K562 (cell line): ENCODE measurements at regions not wholly inside any gene's neighbourhood (a gene's known extent, or its start where the extent isn't known, plus 50 kb on each side); places are given as distances from the start of the nearest gene placed in this dataset.

ENCODE experiments used
- ATAC-seq: fragments of 200-7000 bp; cut with Tn5 transposase; 3 replicates; pipeline ENCODE4 v1.9.1; 2020; ENCODE audit warnings: moderate library complexity
- BruUV-seq: library from RNA; stranded (reverse); fragments of 400-500 nt; replicated peaks from 2 replicates; lab custom pipeline; 2021; lab: Mats Ljungman, UMichigan
- CTCF ChIA-PET: fragments of 300-600 bp; formaldehyde crosslinking; extraction: SDS; loops from one replicate; lab custom pipeline; 2021; ENCODE audit warnings: low intra/inter-chr PET ratio; lab: Yijun Ruan, JAX
- POLR2A ChIA-PET: fragments of 300-600, 350-650 bp; sonication (Branson Sonifier 250); formaldehyde crosslinking; extraction: SDS; loops from one replicate; lab custom pipeline; 2021; ENCODE audit warnings: antibody characterized with exemption, inconsistent platforms; lab: Yijun Ruan, JAX
- DNase-seq, 4 experiments: peaks; one replicate each; pipeline versions ENCODE4 v3.0.0 to v3.0.0-alpha.2; 2011 to 2018; ENCODE audit warnings: low spot score in 3 of 4, mixed read lengths in 3 of 4; ENCODE audit errors: extremely low read depth in 1 of 4
- FAIRE-seq: peaks from 2 replicates; lab custom pipeline; 2011; peaks lifted over from hg19 to GRCh38; lab: Jason Lieb, UNC
- H2AFZ ChIP-seq: 2 replicates; pipeline ENCODE4 v1.6.0; 2011; ENCODE audit warnings: low read depth, low read length, control low read depth, inconsistent platforms
- H3K27ac ChIP-seq: fragments of 200-600 bp; 3 replicates; pipeline ENCODE4 v1.8.0; 2011; ENCODE audit warnings: low read depth, mild to moderate bottlenecking, control low read depth, inconsistent platforms, low read length, moderate library complexity, mixed read lengths; ENCODE audit errors: extremely low read depth
- H3K27me3 ChIP-seq, 2 experiments: fragments of 300-600 bp in 1 of 2; 2 replicates in 1 of 2; 3 replicates in 1 of 2; pipeline versions ENCODE4 v1.6.0 to v1.8.0; 2011; ENCODE audit warnings: inconsistent platforms in 2 of 2, low read length in 2 of 2, mild to moderate bottlenecking in 1 of 2, mixed read lengths in 1 of 2, moderate library complexity in 1 of 2; ENCODE audit not compliant: control insufficient read depth in 2 of 2, insufficient read depth in 2 of 2
- H3K36me3 ChIP-seq: fragments of 300-600 bp; 3 replicates; pipeline ENCODE4 v1.8.0; 2011; ENCODE audit warnings: mild to moderate bottlenecking, low read length, inconsistent platforms; ENCODE audit not compliant: control insufficient read depth, insufficient read depth
- H3K4me1 ChIP-seq, 2 experiments: fragments of 200-600 bp in 1 of 2; replicated peaks in 1 of 2; 2 replicates in 1 of 2; 3 replicates in 1 of 2; pipeline versions ENCODE4 v1.5.1 to v1.8.0; 2011; ENCODE audit warnings: inconsistent platforms in 2 of 2, low read length in 2 of 2, mild to moderate bottlenecking in 1 of 2, mixed read lengths in 1 of 2, moderate library complexity in 1 of 2; ENCODE audit not compliant: control insufficient read depth in 2 of 2, insufficient read depth in 2 of 2
- H3K4me2 ChIP-seq: 2 replicates; pipeline ENCODE4 v1.6.1; 2011; ENCODE audit warnings: low read length, control low read depth, inconsistent platforms, mixed read lengths; ENCODE audit not compliant: insufficient read depth
- H3K4me3 ChIP-seq: fragments of 200-600 bp; sonication (generic), shearing (Covaris generic); 2 replicates; pipeline ENCODE4 v1.5.1; 2016; ENCODE audit warnings: control low read depth, inconsistent platforms
- H3K79me2 ChIP-seq: fragments of 200-600 bp; 3 replicates; pipeline ENCODE4 v1.8.0; 2011; ENCODE audit warnings: low read length, inconsistent platforms; ENCODE audit not compliant: control insufficient read depth, insufficient read depth
- H3K9ac ChIP-seq, 2 experiments: 2 replicates each; pipeline versions ENCODE4 v1.6.0 to v1.6.1; 2011; ENCODE audit warnings: low read depth in 2 of 2, low read length in 2 of 2, control low read depth in 1 of 2, inconsistent platforms in 1 of 2, mild to moderate bottlenecking in 1 of 2, mixed read lengths in 1 of 2; ENCODE audit not compliant: insufficient read depth in 1 of 2
- H3K9me1 ChIP-seq: one replicate; pipeline ENCODE4 v1.6.0; 2011; ENCODE audit warnings: inconsistent platforms, mild to moderate bottlenecking, low read length, moderate library complexity; ENCODE audit not compliant: control insufficient read depth, insufficient read depth
- H3K9me3 ChIP-seq: replicated peaks from 2 replicates; pipeline ENCODE4 v1.5.1; 2011; ENCODE audit warnings: low read depth, low read length, inconsistent platforms; ENCODE audit not compliant: control insufficient read depth, insufficient read depth
- H4K20me1 ChIP-seq: replicated peaks from 2 replicates; pipeline ENCODE4 v1.6.1; 2011; ENCODE audit warnings: low read length, inconsistent platforms, mixed read lengths; ENCODE audit not compliant: control insufficient read depth, insufficient read depth
- ATF3 ChIP-seq, 2 experiments: fragments of 450-650 bp in 1 of 2; sonication (generic) in 1 of 2; formaldehyde crosslinking in 1 of 2; IDR thresholded peaks in 1 of 2; conservative IDR thresholded peaks in 1 of 2; 2 replicates each; pipeline versions ENCODE4 v1.6.1 to v1.8.1; 2016 to 2023; ENCODE audit warnings: mild to moderate bottlenecking in 2 of 2, moderate library complexity in 2 of 2, inconsistent platforms in 1 of 2, missing genetic modification reagents in 1 of 2
- EP300 ChIP-seq: IDR thresholded peaks from 2 replicates; pipeline ENCODE4 v1.6.1; 2012; ENCODE audit warnings: low read length, improper control_type of control experiment
- ILF3 ChIP-seq: fragments of 450-650 bp; IDR thresholded peaks from 2 replicates; pipeline ENCODE4 v1.6.1; 2018; ENCODE audit warnings: antibody characterized with exemption, mild to moderate bottlenecking, moderate library complexity, borderline replicate concordance
- NFATC3 ChIP-seq: fragments of 450-650 bp; IDR thresholded peaks from 2 replicates; pipeline ENCODE4 v1.6.1; 2017; ENCODE audit warnings: mild to moderate bottlenecking
- NR4A1 ChIP-seq, 2 experiments: fragments of 250-450 bp in 1 of 2; fragments of 450-650 bp in 1 of 2; sonication (Bioruptor Pico) in 1 of 2; IDR thresholded peaks; 2 replicates each; pipeline versions ENCODE4 v1.4.0 to v1.6.1; 2016 to 2020; ENCODE audit warnings: mild to moderate bottlenecking in 2 of 2, missing compliant biosample characterization in 1 of 2, missing genetic modification characterization in 1 of 2, moderate library complexity in 1 of 2
- POLR2H ChIP-seq: IDR thresholded peaks from 2 replicates; pipeline ENCODE4 v1.6.1; 2016; ENCODE audit warnings: missing genetic modification characterization, low read depth, mild to moderate bottlenecking, control low read depth, missing compliant biosample characterization, moderate library complexity
- POU5F1 ChIP-seq: fragments of 150-350 bp; IDR thresholded peaks from 2 replicates; pipeline ENCODE4 v1.6.1; 2014; ENCODE audit warnings: borderline replicate concordance, low read length, low read depth, mild to moderate bottlenecking; ENCODE audit not compliant: partially characterized antibody
- SPI1 ChIP-seq: IDR thresholded peaks from 2 replicates; pipeline ENCODE4 v1.6.1; 2011; ENCODE audit warnings: low read depth, low read length, control low read depth, borderline replicate concordance
- TBP ChIP-seq: optimal IDR thresholded peaks from 2 replicates; pipeline ENCODE3; 2011; ENCODE audit warnings: low read depth, low read length, improper control_type of control experiment
- YY1 ChIP-seq, 3 experiments: IDR thresholded peaks; 2 replicates each; pipeline ENCODE4 v1.6.1; 2011; ENCODE audit warnings: low read length in 2 of 3, mild to moderate bottlenecking in 2 of 3, moderate library complexity in 2 of 3, borderline replicate concordance in 1 of 3, control low read depth in 1 of 3, low read depth in 1 of 3; ENCODE audit not compliant: insufficient read depth in 3 of 3, insufficient replicate concordance in 2 of 3, control insufficient read depth in 1 of 3, insufficient read length in 1 of 3; ENCODE audit errors: extremely low read depth in 1 of 3
- ZFP91 ChIP-seq: sonication (generic); formaldehyde crosslinking; IDR thresholded peaks from 2 replicates; pipeline ENCODE4 v1.8.0; 2022; ENCODE audit warnings: mild to moderate bottlenecking, missing genetic modification reagents
- ZKSCAN1 ChIP-seq: fragments of 150-350 bp; IDR thresholded peaks from 2 replicates; pipeline ENCODE4 v1.6.1; 2016; ENCODE audit warnings: low read depth, low read length
- in situ Hi-C: fragments of 300-500 bp; cut with MboI; formaldehyde crosslinking; loops from 4 replicates; pipeline ENCODE4 v1.15.0; 2018; ENCODE audit warnings: inconsistent platforms, mixed read lengths
- intact Hi-C: fragments of 100-400 bp; cut with micrococcal nuclease; formaldehyde crosslinking; loops from 2 replicates; pipeline ENCODE4 v1.14.2; 2022

- H3K9me3 ChIP-seq, result no peaks in the 10 kb centered on the region; the same call in 1 of the 2 replicates
- H3K4me2 ChIP-seq, result no peak overlapping the region
- H3K27me3 ChIP-seq, result no peaks in the 10 kb centered on the region
- in situ Hi-C loops, result no loop called here
- no peak overlapping the region for H3K9ac ChIP-seq
- BruUV-seq, result no TSS peak
- no peaks in the 10 kb centered on the region for H3K79me2 ChIP-seq
- intact Hi-C loops, result no loop called here
- H4K20me1 ChIP-seq, result no peaks in the 10 kb centered on the region
- no peak overlapping the region for H3K27ac ChIP-seq
- no peak overlapping the region for H3K4me3 ChIP-seq
- ChIA-PET CTCF (no interaction called here), POLR2A (no interaction called here)
- ATAC-seq, result no peak
- TF ChIP-seq TBP (no peak), NR4A1 (CRISPR knock-in tag; IDR thresholded peaks at IDR 0.05) (no peak), NR4A1 (tag; IDR thresholded peaks at IDR 0.05) (no peak), NFATC3 (no peak), POLR2H (tag) (no peak), POU5F1 (no peak), SPI1 (no peak), ZKSCAN1 (no peak), ATF3 (IDR thresholded peaks at IDR 0.05) (no peak), ATF3 (CRISPR knock-in tag; conservative IDR thresholded peaks at IDR 0.05) (no peak), ZFP91 (CRISPR knock-in tag) (no peak), ILF3 (no peak), YY1 (IDR thresholded peaks at IDR 0.05; ENCODE audit: borderline replicate concordance in 1 of 3, control insufficient read depth in 1 of 3, extremely low read depth in 1 of 3, insufficient read depth in 3 of 3, insufficient read length in 1 of 3, insufficient replicate concordance in 2 of 3, low read depth in 1 of 3, low read length in 2 of 3) (no peak), EP300 (no peak)
- no peaks in the 10 kb centered on the region for H3K36me3 ChIP-seq
- no peak for DNase-seq
- no peaks in the 10 kb centered on the region for H3K9me1 ChIP-seq
- H2AFZ ChIP-seq, result no peak overlapping the region
- FAIRE-seq, result no peak
- H3K4me1 ChIP-seq, result no peaks in the 10 kb centered on the region
Observed at GRCh38 chr7:110224643-110225042, 866.3 kb upstream of the LRRN3 start.
